IMR-90 (cell line): ENCODE measurements at regions not wholly inside any gene's neighbourhood (a gene's known extent, or its start where the extent isn't known, plus 50 kb on each side); places are given as distances from the start of the nearest gene placed in this dataset.

Experiments used
- ATAC-seq: fragments of 200-7000 bp; cut with Tn5 transposase; 2 replicates; pipeline ENCODE4 v1.9.1; 2020; ENCODE audit warnings: low read depth, mild to moderate bottlenecking, moderate library complexity
- BruUV-seq: library from RNA; stranded (reverse); fragments of 400-500 nt; replicated peaks from 2 replicates; lab custom pipeline; 2021; lab: Mats Ljungman, UMichigan
- CTCF ChIA-PET: fragments of 300-600 bp; formaldehyde crosslinking; extraction: SDS; loops from one replicate; lab custom pipeline; 2021; ENCODE audit warnings: antibody characterized with exemption; lab: Yijun Ruan, JAX
- POLR2A ChIA-PET: fragments of 300-600 bp; sonication (Branson Sonifier 250); formaldehyde crosslinking; loops from one replicate; lab custom pipeline; 2022; ENCODE audit warnings: antibody characterized with exemption; ENCODE audit not compliant: unreplicated experiment; lab: Charles Lee
- DNase-seq: peaks from one replicate; pipeline ENCODE4 v3.0.0; 2013
- H2AFZ ChIP-seq: replicated peaks from 2 replicates; pipeline ENCODE3; 2013; ENCODE audit warnings: low read length, mild to moderate bottlenecking; ENCODE audit not compliant: poor library complexity
- H2AK5ac ChIP-seq: 2 replicates; pipeline ENCODE4 v1.6.1; 2013; ENCODE audit warnings: low read depth, low read length, inconsistent platforms
- H2AK9ac ChIP-seq: replicated peaks from 2 replicates; pipeline ENCODE3; 2013; ENCODE audit warnings: mild to moderate bottlenecking, low read depth, low read length, moderate library complexity; ENCODE audit not compliant: poor library complexity
- H2BK120ac ChIP-seq: 2 replicates; pipeline ENCODE4 v1.6.1; 2013; ENCODE audit warnings: low read depth, low read length, inconsistent platforms
- H2BK15ac ChIP-seq: 3 replicates; pipeline ENCODE4 v1.6.1; 2013; ENCODE audit warnings: low read depth, low read length, inconsistent platforms
- H2BK20ac ChIP-seq: 2 replicates; pipeline ENCODE4 v1.6.1; 2013; ENCODE audit warnings: low read depth, mild to moderate bottlenecking, inconsistent platforms, low read length, moderate library complexity
- H2BK5ac ChIP-seq: 2 replicates; pipeline ENCODE4 v1.6.1; 2013; ENCODE audit warnings: mild to moderate bottlenecking, low read depth, low read length, inconsistent platforms; ENCODE audit not compliant: poor library complexity, severe bottlenecking
- H3K14ac ChIP-seq: replicated peaks from 2 replicates; pipeline ENCODE4 v1.6.1; 2013; ENCODE audit warnings: low read depth, low read length, inconsistent platforms
- H3K18ac ChIP-seq: 2 replicates; pipeline ENCODE4 v1.6.1; 2013; ENCODE audit warnings: low read depth, low read length, control low read depth
- H3K23ac ChIP-seq: 2 replicates; pipeline ENCODE4 v1.6.1; 2013; ENCODE audit warnings: low read depth, low read length, inconsistent platforms
- H3K27ac ChIP-seq: 2 replicates; pipeline ENCODE4 v1.5.1; 2013; ENCODE audit warnings: mild to moderate bottlenecking, control low read depth, low read length; ENCODE audit not compliant: insufficient read depth
- H3K27me3 ChIP-seq: 2 replicates; pipeline ENCODE4 v1.6.1; 2013; ENCODE audit warnings: low read length; ENCODE audit not compliant: control insufficient read depth, insufficient read depth
- H3K36me3 ChIP-seq: 2 replicates; pipeline ENCODE4 v1.6.1; 2013; ENCODE audit warnings: low read length, mixed read lengths; ENCODE audit not compliant: control insufficient read depth, insufficient read depth
- H3K4ac ChIP-seq: 2 replicates; pipeline ENCODE4 v1.6.1; 2013; ENCODE audit warnings: low read depth, low read length, inconsistent platforms
- H3K4me1 ChIP-seq: 2 replicates; pipeline ENCODE4 v1.6.1; 2013; ENCODE audit warnings: low read length, mixed read lengths; ENCODE audit not compliant: control insufficient read depth, insufficient read depth
- H3K4me2 ChIP-seq: 2 replicates; pipeline ENCODE4 v1.6.1; 2013; ENCODE audit warnings: low read depth, mild to moderate bottlenecking, control low read depth, low read length, moderate library complexity
- H3K4me3 ChIP-seq: 2 replicates; pipeline ENCODE4 v1.5.1; 2013; ENCODE audit warnings: low read depth, mild to moderate bottlenecking, control low read depth, low read length, moderate library complexity; ENCODE audit not compliant: insufficient read depth
- H3K56ac ChIP-seq: 2 replicates; pipeline ENCODE4 v1.6.1; 2013; ENCODE audit warnings: low read length, inconsistent platforms; ENCODE audit not compliant: insufficient read depth; ENCODE audit errors: extremely low read depth
- H3K79me1 ChIP-seq, 2 experiments: 2 replicates each; pipeline ENCODE4 v1.6.1; 2013; ENCODE audit warnings: low read length in 2 of 2, inconsistent platforms in 1 of 2, low read depth in 1 of 2
- H3K9ac ChIP-seq: 2 replicates; pipeline ENCODE4 v1.6.1; 2013; ENCODE audit warnings: low read depth, low read length, control low read depth
- H3K9me1 ChIP-seq: 2 replicates; pipeline ENCODE4 v1.6.1; 2013; ENCODE audit warnings: low read length, inconsistent platforms; ENCODE audit not compliant: insufficient read depth
- H3K9me3 ChIP-seq: 2 replicates; pipeline ENCODE4 v1.6.1; 2013; ENCODE audit warnings: low read length; ENCODE audit not compliant: control insufficient read depth, insufficient read depth
- H4K20me1 ChIP-seq: 2 replicates; pipeline ENCODE4 v1.6.1; 2013; ENCODE audit warnings: low read length, inconsistent platforms; ENCODE audit not compliant: insufficient read depth
- H4K5ac ChIP-seq: 2 replicates; pipeline ENCODE4 v1.6.1; 2013; ENCODE audit warnings: mild to moderate bottlenecking, low read depth, low read length, control low read depth
- H4K8ac ChIP-seq, 2 experiments: 2 replicates each; pipeline ENCODE4 v1.6.1; 2013; ENCODE audit warnings: low read depth in 2 of 2, low read length in 2 of 2, control low read depth in 1 of 2, inconsistent platforms in 1 of 2
- H4K91ac ChIP-seq: 2 replicates; pipeline ENCODE4 v1.6.1; 2013; ENCODE audit warnings: low read depth, low read length, inconsistent platforms; ENCODE audit not compliant: insufficient read depth
- BHLHE40 ChIP-seq: fragments of 150-350 bp; IDR thresholded peaks from 2 replicates; pipeline ENCODE4 v1.6.1; 2016; ENCODE audit warnings: mild to moderate bottlenecking, low read depth, low read length
- CEBPB ChIP-seq: IDR thresholded peaks from 2 replicates; pipeline ENCODE4 v1.6.1; 2012; ENCODE audit warnings: low read depth, low read length, improper control_type of control experiment
- CHD1 ChIP-seq: IDR thresholded peaks from 2 replicates; pipeline ENCODE4 v1.6.1; 2012; ENCODE audit warnings: low read depth, low read length, improper control_type of control experiment
- CTCF ChIP-seq: conservative IDR thresholded peaks from 2 replicates; pipeline ENCODE4 v1.5.1; 2012; ENCODE audit warnings: mild to moderate bottlenecking, low read depth, low read length, improper control_type of control experiment
- ELK1 ChIP-seq: fragments of 150-350 bp; IDR thresholded peaks from 2 replicates; pipeline ENCODE4 v1.6.1; 2016; ENCODE audit warnings: low read depth, mild to moderate bottlenecking, low read length, moderate library complexity, borderline replicate concordance
- FOS ChIP-seq: fragments of 150-350 bp; IDR thresholded peaks from 2 replicates; pipeline ENCODE4 v1.6.1; 2016; ENCODE audit warnings: low read depth, low read length
- MAFK ChIP-seq: IDR thresholded peaks from 2 replicates; pipeline ENCODE4 v1.6.1; 2012; ENCODE audit warnings: low read depth, low read length, improper control_type of control experiment
- MAZ ChIP-seq: IDR thresholded peaks from 2 replicates; pipeline ENCODE4 v1.6.1; 2012; ENCODE audit warnings: low read depth, mild to moderate bottlenecking, low read length, improper control_type of control experiment, moderate library complexity, borderline replicate concordance
- MXI1 ChIP-seq: IDR thresholded peaks from 2 replicates; pipeline ENCODE4 v1.6.1; 2012; ENCODE audit warnings: low read depth, mild to moderate bottlenecking, low read length, moderate library complexity, borderline replicate concordance
- NFE2L2 ChIP-seq: fragments of 150-350 bp; IDR thresholded peaks from 2 replicates; pipeline ENCODE4 v1.6.1; 2016; ENCODE audit warnings: low read depth, mild to moderate bottlenecking, low read length
- POLR2A ChIP-seq: IDR thresholded peaks from 2 replicates; pipeline ENCODE4 v1.6.1; 2012; ENCODE audit warnings: mild to moderate bottlenecking, low read depth, low read length
- RAD21 ChIP-seq: IDR thresholded peaks from 2 replicates; pipeline ENCODE4 v1.6.1; 2012; ENCODE audit warnings: low read length, improper control_type of control experiment
- RCOR1 ChIP-seq: IDR thresholded peaks from 2 replicates; pipeline ENCODE4 v1.6.1; 2012; ENCODE audit warnings: mild to moderate bottlenecking, low read length, improper control_type of control experiment; ENCODE audit not compliant: insufficient replicate concordance
- RFX5 ChIP-seq: IDR thresholded peaks from 2 replicates; pipeline ENCODE4 v1.8.0; 2012; ENCODE audit warnings: low read depth, mild to moderate bottlenecking, low read length, moderate library complexity
- SMC3 ChIP-seq: fragments of 150-350 bp; IDR thresholded peaks from 2 replicates; pipeline ENCODE4 v1.6.1; 2016; ENCODE audit warnings: low read depth, mild to moderate bottlenecking, antibody characterized with exemption, low read length, moderate library complexity
- WGBS, 2 experiments: methylation state at CpG; one replicate each; pipeline versions ENCODE4 v1.1.5 to v1.1.7; 2013; ENCODE audit warnings: missing lambda C conversion rate in 2 of 2; ENCODE audit not compliant: insufficient read length in 1 of 2; ENCODE audit errors: extremely low coverage in 2 of 2; 5-methylcytosine and 5-hydroxymethylcytosine counted together
- dilution Hi-C: fragments of 300-500 bp; cut with HindIII; formaldehyde crosslinking; loops from one replicate; pipeline ENCODE4 v1.14.3; 2018; ENCODE audit warnings: low sequenced_read_pairs; ENCODE audit not compliant: unreplicated experiment
- in situ Hi-C: fragments of 300-500 bp; cut with MboI; formaldehyde crosslinking; loops from 3 replicates; pipeline ENCODE4 v1.14.3; 2019; ENCODE audit warnings: low sequenced_read_pairs, inconsistent platforms, mixed read lengths
- intact Hi-C: fragments of 100-400 bp; cut with micrococcal nuclease; formaldehyde crosslinking; loops from 2 replicates; pipeline ENCODE4 v1.10.0; 2022
- TF ChIP-seq, protein P1 (sequence below): fragments of 150-350 bp; IDR thresholded peaks from 2 replicates; pipeline ENCODE4 v1.6.1; 2017; ENCODE audit warnings: mild to moderate bottlenecking, antibody characterized with exemption, low read length, low read depth

GRCh38 chr11:43072911-43073310 is 238.9 kb upstream of the API5 start:
- Histone ChIP-seq H3K4me2 (no peak overlapping the region), H3K18ac (no peak overlapping the region), H2BK15ac (no peak overlapping the region), H2BK5ac (no peak overlapping the region), H2BK120ac (no peak overlapping the region), H4K91ac (no peak overlapping the region), H3K27ac (no peak overlapping the region), H3K79me1 (no peaks in the 10 kb centered on the region), H3K4me3 (no peak overlapping the region), H3K9me3 (peaks cover 3% of the 10 kb centered on the region; the same call in 1 of the 2 replicates), H3K9ac (no peak overlapping the region), H3K23ac (no peak overlapping the region), H3K4me1 (no peaks in the 10 kb centered on the region), H2BK20ac (no peak overlapping the region), H3K56ac (no peak overlapping the region), H3K9me1 (no peaks in the 10 kb centered on the region), H3K27me3 (no peaks in the 10 kb centered on the region), H2AFZ (no peak overlapping the region), H4K20me1 (no peaks in the 10 kb centered on the region), H2AK5ac (no peak overlapping the region), H4K8ac (no peak overlapping the region), H3K4ac (no peak overlapping the region), H4K5ac (no peak overlapping the region), H3K14ac (no peak overlapping the region), H2AK9ac (no peak overlapping the region), H3K36me3 (no peaks in the 10 kb centered on the region)
- in situ Hi-C loops = no loop called here
- TF ChIP-seq MXI1 = no peak
- TF ChIP-seq RAD21 = no peak
- TF ChIP-seq, protein P1, sequence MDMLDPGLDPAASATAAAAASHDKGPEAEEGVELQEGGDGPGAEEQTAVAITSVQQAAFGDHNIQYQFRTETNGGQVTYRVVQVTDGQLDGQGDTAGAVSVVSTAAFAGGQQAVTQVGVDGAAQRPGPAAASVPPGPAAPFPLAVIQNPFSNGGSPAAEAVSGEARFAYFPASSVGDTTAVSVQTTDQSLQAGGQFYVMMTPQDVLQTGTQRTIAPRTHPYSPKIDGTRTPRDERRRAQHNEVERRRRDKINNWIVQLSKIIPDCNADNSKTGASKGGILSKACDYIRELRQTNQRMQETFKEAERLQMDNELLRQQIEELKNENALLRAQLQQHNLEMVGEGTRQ = no peak
- no peak for TF ChIP-seq CHD1
- no peak for TF ChIP-seq CEBPB
- TF ChIP-seq FOS = no peak
- TF ChIP-seq POLR2A = no peak
- no peak for TF ChIP-seq ELK1
- no peak for TF ChIP-seq CTCF
- TF ChIP-seq NFE2L2 = no peak
- no peak for TF ChIP-seq BHLHE40
- TF ChIP-seq MAZ = no peak
- TF ChIP-seq SMC3 = no peak
- TF ChIP-seq MAFK = no peak
- no peak for TF ChIP-seq RFX5
- TF ChIP-seq RCOR1 = no peak
- ATAC-seq (no peak), DNase-seq (no peak)
- no TSS peak for BruUV-seq
- dilution Hi-C loops = no loop called here
- intact Hi-C loops = no loop called here
- CTCF ChIA-PET = no interaction called here
- POLR2A ChIA-PET = no interaction called here
- 60% methylated on average over 1 of the region's 4 CpGs; no CpG with 5 or more reads in 1 of the 2 experiments for WGBS, 2 experiments
